C4-2B (cell line): ENCODE measurements at regions not wholly inside any gene's neighbourhood (a gene's known extent, or its start where the extent isn't known, plus 50 kb on each side); places are given as distances from the start of the nearest gene placed in this dataset.
"Not testable (repeated sequence)": the region's sequence is repeated elsewhere in the genome, so short reads cannot be mapped to it uniquely, and the experiment has no call there.

Experiments used
- H3K27ac ChIP-seq: fragments of 450-650 bp; 2 replicates; pipeline ENCODE4 v1.5.1; 2017
- CTCF ChIP-seq: fragments of 450-650 bp; conservative IDR thresholded peaks from 2 replicates; pipeline ENCODE4 v1.5.1; 2017; ENCODE audit warnings: mild to moderate bottlenecking
- ZFX ChIP-seq: fragments of 450-650 bp; IDR thresholded peaks from 2 replicates; pipeline ENCODE4 v1.6.1; 2017

- TF ChIP-seq CTCF (no peak), ZFX (no peak)
- no peak overlapping the region for H3K27ac ChIP-seq
These were observed 1581.9 kb downstream of the EFNB2 start for GRCh38 chr13:104953588-104953987.

- H3K27ac ChIP-seq = no peak overlapping the region
These were observed 1585.4 kb downstream of the EFNB2 start for GRCh38 chr13:104949840-104950740.

GRCh38 chr13:104944176-104944575 is 1591.3 kb downstream of the EFNB2 start:
- H3K27ac ChIP-seq = no peak overlapping the region
- no peak for TF ChIP-seq CTCF
- no peak for TF ChIP-seq ZFX

More at GRCh38 chr13:104949840-104950740, 1585.4 kb downstream of the EFNB2 start:
- no peak for TF ChIP-seq CTCF
- no peak for TF ChIP-seq ZFX

- no peak overlapping the region for H3K27ac ChIP-seq
- no peak for TF ChIP-seq ZFX
- TF ChIP-seq CTCF = no peak
These were observed 1592.1 kb downstream of the EFNB2 start for GRCh38 chr13:104943331-104943730.

GRCh38 chr13:104937881-104938280 is 1597.6 kb downstream of the EFNB2 start:
- TF ChIP-seq ZFX = no peak
- no peak overlapping the region for H3K27ac ChIP-seq

- TF ChIP-seq CTCF = no peak
- TF ChIP-seq ZFX = no peak
- no peak overlapping the region for H3K27ac ChIP-seq
These were observed 1599.2 kb downstream of the EFNB2 start for GRCh38 chr13:104936304-104936703.

- H3K27ac ChIP-seq = not testable (repeated sequence)
These were observed 1614.9 kb downstream of the EFNB2 start for GRCh38 chr13:104920513-104920912.

GRCh38 chr13:104920091-104920490 is 1615.4 kb downstream of the EFNB2 start:
- TF ChIP-seq ZFX (no peak), CTCF (no peak)
- H3K27ac ChIP-seq = no peak overlapping the region
